ENCODE measurements at regions not wholly inside any gene's neighbourhood (a gene's known extent, or its start where the extent isn't known, plus 50 kb on each side); places are given as distances from the start of the nearest gene placed in this dataset.
A peak's percentile ranks its signal among the peaks of the same experiment; 100 is the strongest.

DNA sequence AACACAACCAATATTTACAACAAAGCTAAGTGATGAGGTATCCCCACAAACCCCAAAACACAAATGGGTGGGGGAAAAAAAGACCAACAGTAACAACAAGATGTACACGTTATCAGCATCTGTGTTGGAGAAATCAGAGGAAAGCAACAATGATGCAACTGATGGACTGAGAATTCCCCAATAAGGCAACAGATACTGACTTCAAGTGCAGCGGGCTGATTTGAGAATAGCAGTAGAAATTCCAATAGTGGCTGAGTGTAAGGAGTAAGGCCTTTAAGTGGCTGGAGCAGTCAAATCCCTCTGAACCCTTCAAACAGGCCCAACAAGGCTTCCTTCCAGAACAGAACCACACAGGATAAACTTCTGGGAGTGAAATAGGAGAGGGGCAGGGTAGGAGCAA is 97.6 kb downstream of the TM2D1 start:
- TF ChIP-seq EZH2 (IDR thresholded peaks at IDR 0.05; ENCODE audit: low read length, missing control alignments) = no peak
- TF ChIP-seq, protein P1, sequence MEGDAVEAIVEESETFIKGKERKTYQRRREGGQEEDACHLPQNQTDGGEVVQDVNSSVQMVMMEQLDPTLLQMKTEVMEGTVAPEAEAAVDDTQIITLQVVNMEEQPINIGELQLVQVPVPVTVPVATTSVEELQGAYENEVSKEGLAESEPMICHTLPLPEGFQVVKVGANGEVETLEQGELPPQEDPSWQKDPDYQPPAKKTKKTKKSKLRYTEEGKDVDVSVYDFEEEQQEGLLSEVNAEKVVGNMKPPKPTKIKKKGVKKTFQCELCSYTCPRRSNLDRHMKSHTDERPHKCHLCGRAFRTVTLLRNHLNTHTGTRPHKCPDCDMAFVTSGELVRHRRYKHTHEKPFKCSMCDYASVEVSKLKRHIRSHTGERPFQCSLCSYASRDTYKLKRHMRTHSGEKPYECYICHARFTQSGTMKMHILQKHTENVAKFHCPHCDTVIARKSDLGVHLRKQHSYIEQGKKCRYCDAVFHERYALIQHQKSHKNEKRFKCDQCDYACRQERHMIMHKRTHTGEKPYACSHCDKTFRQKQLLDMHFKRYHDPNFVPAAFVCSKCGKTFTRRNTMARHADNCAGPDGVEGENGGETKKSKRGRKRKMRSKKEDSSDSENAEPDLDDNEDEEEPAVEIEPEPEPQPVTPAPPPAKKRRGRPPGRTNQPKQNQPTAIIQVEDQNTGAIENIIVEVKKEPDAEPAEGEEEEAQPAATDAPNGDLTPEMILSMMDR (conservative IDR thresholded peaks at IDR 0.05 in 1 of 2, IDR thresholded peaks at IDR 0.05 in 1 of 2; ENCODE audit: low read depth in 1 of 2, low read length in 2 of 2) = no peak
- no peak overlapping the region for H3K4me2 ChIP-seq (ENCODE audit: extremely low read depth, insufficient read depth, low read length)
- no peak overlapping the region for H3K9ac ChIP-seq (ENCODE audit: insufficient read depth, low read length)
- H4K20me1 ChIP-seq (ENCODE audit: control insufficient read depth, extremely low read depth, insufficient read depth, low read length) = no peaks in the 10 kb centered on the region
- no peaks in the 10 kb centered on the region for H3K4me1 ChIP-seq (ENCODE audit: control insufficient read depth, extremely low read depth, insufficient read depth, low read length)
- no peak for DNase-seq (ENCODE audit: low read depth in 2 of 2)
- H2AFZ ChIP-seq (ENCODE audit: low read length) = no peak overlapping the region
- no peaks in the 10 kb centered on the region for H3K36me3 ChIP-seq (ENCODE audit: control insufficient read depth, insufficient read depth, low read length)
- H3K27ac ChIP-seq (ENCODE audit: insufficient read depth, low read length) = no peak overlapping the region
- no peaks in the 10 kb centered on the region for H3K79me2 ChIP-seq (ENCODE audit: control insufficient read depth, insufficient read depth, low read length)
- H3K9me3 ChIP-seq (ENCODE audit: control insufficient read depth, insufficient read depth, low read depth, low read length) = no peaks in the 10 kb centered on the region
- no peaks in the 10 kb centered on the region for H3K27me3 ChIP-seq (ENCODE audit: control insufficient read depth, insufficient read depth, low read length)
- H3K4me3 ChIP-seq (replicated peaks in 1 of 4; ENCODE audit: control extremely low read depth in 1 of 4, insufficient read depth in 1 of 4, low read depth in 3 of 4, low read length in 4 of 4) = no peak overlapping the region

DNA sequence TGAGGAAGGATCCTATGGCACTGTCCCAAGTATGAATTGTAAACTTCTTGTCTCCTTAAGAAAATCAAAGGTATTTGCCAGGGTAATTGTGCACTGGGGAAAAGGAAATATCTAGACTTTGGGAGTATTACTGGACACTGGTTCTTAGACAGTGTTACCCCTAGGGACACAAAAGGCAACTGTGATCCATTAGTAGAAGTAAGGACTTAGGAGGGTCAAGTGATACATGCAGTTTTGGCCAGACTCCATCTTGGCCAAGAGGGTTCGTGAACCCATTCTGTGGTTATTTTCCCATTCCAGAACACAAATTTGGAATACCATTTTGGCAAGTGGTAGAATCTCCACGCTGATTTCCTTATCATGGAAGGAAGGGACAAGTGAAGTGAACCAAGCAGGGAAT is 98.1 kb downstream of the TM2D1 start:
- Histone ChIP-seq H3K79me2 (ENCODE audit: control insufficient read depth, insufficient read depth, low read length) (no peaks in the 10 kb centered on the region), H3K36me3 (ENCODE audit: control insufficient read depth, insufficient read depth, low read length) (no peaks in the 10 kb centered on the region), H3K27ac (ENCODE audit: insufficient read depth, low read length) (no peak overlapping the region), H3K9me3 (ENCODE audit: control insufficient read depth, insufficient read depth, low read depth, low read length) (no peaks in the 10 kb centered on the region), H2AFZ (ENCODE audit: low read length) (no peak overlapping the region), H4K20me1 (ENCODE audit: control insufficient read depth, extremely low read depth, insufficient read depth, low read length) (no peaks in the 10 kb centered on the region), H3K9ac (ENCODE audit: insufficient read depth, low read length) (no peak overlapping the region), H3K4me2 (ENCODE audit: extremely low read depth, insufficient read depth, low read length) (no peak overlapping the region), H3K27me3 (ENCODE audit: control insufficient read depth, insufficient read depth, low read length) (no peaks in the 10 kb centered on the region), H3K4me3 (replicated peaks in 1 of 4; ENCODE audit: control extremely low read depth in 1 of 4, insufficient read depth in 1 of 4, low read depth in 3 of 4, low read length in 4 of 4) (no peak overlapping the region), H3K4me1 (ENCODE audit: control insufficient read depth, extremely low read depth, insufficient read depth, low read length) (no peaks in the 10 kb centered on the region)
- TF ChIP-seq, protein P1 (conservative IDR thresholded peaks at IDR 0.05 in 1 of 2, IDR thresholded peaks at IDR 0.05 in 1 of 2; ENCODE audit: low read depth in 1 of 2, low read length in 2 of 2) = no peak
- TF ChIP-seq EZH2 (IDR thresholded peaks at IDR 0.05; ENCODE audit: low read length, missing control alignments) = no peak
- DNase-seq (ENCODE audit: low read depth in 2 of 2) = peak in 1 of 2 donors; percentile 43

DNA sequence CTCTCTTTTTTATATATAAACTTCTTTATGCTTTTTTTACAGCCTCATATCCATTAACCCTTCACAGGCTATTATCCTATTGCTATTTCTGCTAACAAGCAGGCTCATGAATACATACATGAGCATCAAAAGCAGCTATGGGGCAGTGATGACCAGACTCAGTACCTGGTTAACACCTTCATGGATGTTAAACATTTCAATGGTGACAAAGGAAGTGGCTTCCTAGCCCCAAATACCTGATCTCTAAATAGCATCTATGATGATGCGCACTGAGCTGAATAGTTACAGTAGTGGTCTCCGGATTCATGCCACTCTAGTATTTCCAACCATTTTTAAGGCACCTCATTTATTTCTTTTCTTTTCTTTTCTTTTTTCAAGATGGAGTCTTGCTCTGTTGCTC is 101.1 kb downstream of the TM2D1 start:
- Histone ChIP-seq H2AFZ (ENCODE audit: low read length) (no peak overlapping the region), H3K4me1 (ENCODE audit: control insufficient read depth, extremely low read depth, insufficient read depth, low read length) (no peaks in the 10 kb centered on the region), H3K36me3 (ENCODE audit: control insufficient read depth, insufficient read depth, low read length) (no peaks in the 10 kb centered on the region), H3K27me3 (ENCODE audit: control insufficient read depth, insufficient read depth, low read length) (no peaks in the 10 kb centered on the region), H3K79me2 (ENCODE audit: control insufficient read depth, insufficient read depth, low read length) (no peaks in the 10 kb centered on the region), H3K9ac (ENCODE audit: insufficient read depth, low read length) (no peak overlapping the region), H3K4me3 (replicated peaks in 1 of 4; ENCODE audit: control extremely low read depth in 1 of 4, insufficient read depth in 1 of 4, low read depth in 3 of 4, low read length in 4 of 4) (no peak overlapping the region), H3K4me2 (ENCODE audit: extremely low read depth, insufficient read depth, low read length) (no peak overlapping the region), H4K20me1 (ENCODE audit: control insufficient read depth, extremely low read depth, insufficient read depth, low read length) (no peaks in the 10 kb centered on the region), H3K9me3 (ENCODE audit: control insufficient read depth, insufficient read depth, low read depth, low read length) (no peaks in the 10 kb centered on the region), H3K27ac (ENCODE audit: insufficient read depth, low read length) (no peak overlapping the region)
- TF ChIP-seq, protein P1 (conservative IDR thresholded peaks at IDR 0.05 in 1 of 2, IDR thresholded peaks at IDR 0.05 in 1 of 2; ENCODE audit: low read depth in 1 of 2, low read length in 2 of 2) = no peak
- no peak for TF ChIP-seq EZH2 (IDR thresholded peaks at IDR 0.05; ENCODE audit: low read length, missing control alignments)
- no peak for DNase-seq (ENCODE audit: low read depth in 2 of 2)
